RKO (cell line): ENCODE measurements at regions not wholly inside any gene's neighbourhood (a gene's known extent, or its start where the extent isn't known, plus 50 kb on each side); places are given as distances from the start of the nearest gene placed in this dataset.
"Not testable (repeated sequence)": the region's sequence is repeated elsewhere in the genome, so short reads cannot be mapped to it uniquely, and the experiment has no call there.

ENCODE experiments used
- DNase-seq: peaks from one replicate; pipeline ENCODE4 v3.0.0-alpha.2; 2016; ENCODE audit warnings: low spot score

DNA sequence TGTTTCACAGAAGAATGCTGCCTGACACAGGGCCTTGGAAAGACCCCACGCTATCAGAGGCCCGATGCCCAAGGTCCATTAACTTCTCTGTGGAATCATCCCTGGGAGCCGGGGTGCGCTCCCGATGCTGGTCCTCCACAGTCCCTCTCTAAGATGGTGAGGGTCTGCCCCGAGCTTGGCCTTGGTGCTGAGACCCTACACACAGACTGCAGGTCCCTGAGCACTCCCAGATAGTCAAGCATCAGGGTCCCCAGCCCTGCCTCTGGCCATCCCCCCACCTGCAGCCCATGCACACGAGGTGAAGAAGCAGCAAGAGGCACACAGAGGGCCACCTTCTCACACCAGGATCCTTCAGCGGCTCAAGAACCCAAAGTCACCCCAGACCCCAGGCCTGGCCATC, 263.3 kb downstream of the MYCN start:
- DNase-seq = no peak

DNA sequence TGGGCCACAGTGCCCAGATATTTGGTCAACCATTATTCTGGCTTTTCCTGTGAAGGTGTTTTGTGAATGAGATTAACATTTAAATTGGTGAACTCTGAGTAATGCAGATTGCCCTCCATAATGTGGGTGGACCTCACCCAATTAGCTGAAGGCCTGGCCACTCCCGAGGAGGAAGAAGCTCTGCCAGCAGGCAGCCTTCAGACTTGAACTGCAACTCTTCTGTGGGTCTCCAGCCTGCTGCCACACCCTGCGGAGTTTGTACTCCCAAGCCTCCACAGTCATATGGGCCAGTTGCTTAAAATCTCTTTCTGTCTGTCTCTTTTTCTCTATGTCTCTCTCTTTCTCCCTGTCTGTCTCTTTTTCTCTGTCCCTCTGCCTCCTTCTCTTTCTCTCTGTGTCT, 262.7 kb downstream of the MYCN start:
- no peak for DNase-seq

DNA sequence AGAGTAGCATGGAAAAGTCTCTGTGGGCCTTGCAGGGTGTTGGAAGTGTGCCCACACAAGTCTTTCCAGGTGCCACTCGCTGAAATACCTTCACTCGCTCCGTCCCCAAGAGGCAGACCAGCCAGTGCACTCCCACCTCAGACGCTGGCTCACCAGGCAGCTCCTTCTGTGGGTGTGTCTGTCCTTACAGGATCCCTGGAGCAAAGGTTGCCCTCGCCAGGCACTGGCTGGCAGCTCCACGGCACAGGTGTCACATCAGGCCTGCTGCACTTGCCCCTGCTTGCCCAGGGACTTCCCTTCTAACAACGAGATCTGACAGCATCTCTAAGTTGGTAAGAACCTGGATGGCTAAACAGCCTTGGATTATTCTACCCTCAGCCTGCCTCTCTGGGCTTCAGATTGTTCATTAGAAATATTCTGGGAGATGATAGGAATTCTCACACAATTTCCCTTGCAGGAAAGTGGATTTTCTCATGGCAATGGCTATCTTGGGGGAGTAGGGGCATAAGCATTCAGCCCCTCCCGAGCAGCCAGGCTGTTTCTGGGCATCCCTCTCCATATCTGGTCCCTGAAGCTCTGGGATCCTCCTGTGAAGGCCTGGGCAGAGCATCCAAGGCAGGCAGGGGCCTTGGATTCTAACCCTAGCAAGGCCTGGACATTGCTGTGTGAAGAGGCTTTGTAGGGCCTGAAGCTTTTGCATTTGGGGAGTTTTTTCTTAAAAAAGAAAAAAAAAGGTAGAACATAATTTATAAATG, 262.1 kb downstream of the MYCN start:
- no peak for DNase-seq

DNA sequence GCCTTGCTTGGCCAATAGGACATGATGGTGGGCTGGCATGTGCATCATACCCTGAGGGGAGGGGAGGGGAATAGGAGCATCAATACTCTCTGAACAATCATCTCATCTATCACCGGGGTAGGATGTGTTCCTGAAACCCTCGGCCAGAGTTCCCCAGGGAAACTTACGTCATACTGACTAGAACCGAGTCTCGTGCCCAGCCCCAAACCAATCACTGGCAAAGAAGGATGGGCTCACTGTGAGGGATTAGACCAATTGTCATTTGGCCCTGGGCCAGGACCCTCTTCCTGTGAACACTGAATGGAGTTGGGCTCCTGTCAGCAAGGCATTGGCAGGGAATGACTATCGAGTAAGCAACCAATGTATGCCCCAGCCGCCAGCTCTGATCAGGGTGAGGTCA, 261.5 kb downstream of the MYCN start:
- no peak for DNase-seq

DNA sequence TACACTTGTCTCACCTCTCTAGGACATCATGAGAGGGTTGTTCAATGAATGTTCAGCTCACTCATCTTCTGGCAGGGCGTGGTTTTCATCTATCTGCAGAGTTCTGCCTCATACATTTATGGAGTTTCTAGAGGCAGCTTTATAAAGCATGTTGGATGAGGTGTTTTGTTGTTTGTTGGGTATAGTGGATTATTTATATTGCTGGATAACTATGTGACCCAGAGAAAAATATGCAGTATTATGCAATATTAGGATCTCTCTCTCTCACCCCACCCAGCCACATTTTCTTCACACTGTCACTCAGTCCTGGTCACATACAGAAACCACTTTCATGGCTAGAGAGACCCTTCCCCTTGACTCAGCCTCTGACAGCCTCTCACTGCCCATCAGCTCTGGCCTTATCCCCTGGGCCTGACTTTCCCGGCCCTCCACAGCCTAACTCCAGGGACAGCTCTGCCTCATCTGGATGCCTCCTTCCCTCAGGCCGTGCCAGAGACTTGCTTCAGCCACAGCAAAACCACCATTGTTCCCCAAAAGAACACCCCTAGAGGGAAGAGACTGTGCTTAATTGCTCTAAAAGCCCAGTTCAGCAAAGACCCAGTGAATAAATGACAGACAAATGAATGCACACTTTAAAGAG, 260.3 kb downstream of the MYCN start:
- DNase-seq = no peak

DNA sequence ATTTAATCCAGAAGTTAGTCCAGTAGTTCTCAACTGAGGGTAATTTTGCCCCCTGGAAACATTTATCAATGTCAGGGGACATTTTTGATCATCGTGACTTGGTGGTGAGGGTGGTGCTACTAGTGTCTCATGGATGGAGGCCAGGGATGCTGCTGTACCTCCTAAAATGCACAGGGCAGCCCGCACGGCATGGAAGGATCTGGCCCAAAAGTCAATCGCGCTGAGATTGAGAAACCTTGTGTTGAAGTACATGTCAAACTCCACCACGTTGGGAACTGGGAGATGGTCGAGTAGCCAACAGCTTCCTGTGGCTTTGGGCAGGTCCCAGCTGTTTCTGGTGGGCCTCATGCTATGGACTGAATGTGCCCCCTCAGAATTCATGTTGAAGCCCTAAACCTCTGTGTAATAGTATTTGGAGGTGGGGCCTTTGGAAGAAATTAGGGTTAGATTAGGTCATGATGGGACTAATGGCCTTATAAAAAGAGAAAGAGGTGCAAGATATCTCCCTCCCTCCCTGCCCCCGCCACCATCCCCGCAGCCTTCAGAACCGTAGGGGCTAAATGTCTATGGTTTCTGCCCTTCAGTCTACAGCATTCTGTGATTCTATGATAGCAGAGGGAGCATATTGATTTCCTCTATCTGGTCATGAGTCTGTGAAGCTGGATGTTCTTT, 259.7 kb downstream of the MYCN start:
- no peak for DNase-seq

DNA sequence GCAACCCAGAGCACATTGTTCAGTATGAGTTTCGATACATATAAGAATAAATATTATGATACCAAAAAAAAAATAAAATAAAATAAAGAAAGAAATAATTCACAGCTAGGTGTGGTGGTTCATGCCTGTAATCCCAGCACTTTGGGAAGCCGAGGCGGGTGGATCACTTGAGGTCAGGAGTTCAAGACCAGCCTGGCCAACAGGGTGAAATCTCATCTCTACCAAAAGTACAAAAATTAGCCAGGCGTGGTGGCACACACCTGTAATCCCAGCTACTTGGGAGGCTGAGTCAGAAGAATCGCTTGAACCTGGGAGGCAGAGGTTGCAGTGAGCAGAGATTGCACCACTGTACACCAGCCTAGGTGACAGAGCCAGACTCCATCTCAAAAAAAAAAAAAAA, 258.9 kb downstream of the MYCN start:
- not testable (repeated sequence) for DNase-seq

DNA sequence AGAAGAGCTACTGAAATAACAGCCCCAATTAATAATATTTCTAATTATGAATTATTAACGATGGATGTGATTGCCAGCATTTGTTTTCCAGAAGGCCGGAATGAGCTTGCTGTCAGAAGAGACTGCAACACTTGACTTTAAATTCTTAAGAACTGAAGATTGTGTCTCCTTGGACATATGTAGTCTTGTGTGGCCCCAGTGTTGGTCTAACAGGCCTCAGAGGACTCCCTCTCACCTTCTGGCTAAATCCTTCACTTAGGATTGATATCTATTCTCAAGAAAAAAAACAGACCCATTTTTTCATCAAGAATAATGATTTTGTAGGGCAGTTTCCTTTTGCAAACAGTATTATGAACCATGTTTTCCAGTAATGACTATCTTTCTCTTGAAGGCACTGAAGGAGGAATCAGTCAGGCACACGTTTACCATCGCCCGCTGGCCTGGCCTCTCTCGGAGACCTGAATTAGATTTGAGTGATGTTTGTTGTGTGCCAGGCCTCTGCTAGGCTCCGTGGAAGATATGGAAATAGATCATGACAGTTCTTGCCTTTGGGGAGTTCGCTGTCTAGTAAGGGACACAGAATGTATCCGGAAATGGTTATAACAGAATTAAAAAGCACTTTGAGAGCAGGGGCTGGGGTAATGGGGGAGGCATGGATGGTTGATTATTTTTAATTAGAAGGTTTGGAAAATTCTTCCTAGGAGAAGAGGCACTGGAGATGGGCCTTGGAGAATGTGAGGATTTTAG, 258.0 kb downstream of the MYCN start:
- no peak for DNase-seq

DNA sequence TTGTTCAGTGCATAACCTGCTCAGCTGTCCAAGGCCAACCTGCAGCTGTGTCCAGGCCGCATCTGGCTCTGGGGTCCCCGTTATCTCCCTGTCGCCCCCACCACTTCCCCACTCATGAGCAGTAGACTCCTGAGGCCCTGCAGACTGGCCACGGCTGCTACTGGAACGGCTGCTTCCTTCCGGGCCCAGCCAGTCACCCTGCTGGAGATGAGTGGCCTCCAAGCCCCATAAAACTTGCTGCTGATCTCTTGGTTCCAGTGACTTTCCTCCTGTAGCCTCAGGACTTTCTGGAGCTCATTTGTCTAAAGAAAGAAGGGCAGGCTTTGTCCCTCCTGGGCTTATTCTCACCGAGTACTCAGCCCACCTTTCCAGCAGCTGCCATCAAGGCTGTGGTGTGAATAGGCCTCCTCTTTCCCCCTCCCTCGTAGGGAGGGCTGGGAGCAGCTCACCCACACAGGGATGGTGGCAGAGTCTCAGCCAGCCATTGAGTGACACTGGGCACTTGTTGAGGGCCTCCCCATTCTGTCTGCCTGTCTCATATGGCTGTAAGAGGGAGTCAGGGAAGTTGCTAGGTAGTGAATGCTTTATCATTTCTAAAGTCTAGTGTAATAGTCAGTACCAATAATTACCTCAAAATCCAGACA, 257.3 kb downstream of the MYCN start:
- DNase-seq = no peak

DNA sequence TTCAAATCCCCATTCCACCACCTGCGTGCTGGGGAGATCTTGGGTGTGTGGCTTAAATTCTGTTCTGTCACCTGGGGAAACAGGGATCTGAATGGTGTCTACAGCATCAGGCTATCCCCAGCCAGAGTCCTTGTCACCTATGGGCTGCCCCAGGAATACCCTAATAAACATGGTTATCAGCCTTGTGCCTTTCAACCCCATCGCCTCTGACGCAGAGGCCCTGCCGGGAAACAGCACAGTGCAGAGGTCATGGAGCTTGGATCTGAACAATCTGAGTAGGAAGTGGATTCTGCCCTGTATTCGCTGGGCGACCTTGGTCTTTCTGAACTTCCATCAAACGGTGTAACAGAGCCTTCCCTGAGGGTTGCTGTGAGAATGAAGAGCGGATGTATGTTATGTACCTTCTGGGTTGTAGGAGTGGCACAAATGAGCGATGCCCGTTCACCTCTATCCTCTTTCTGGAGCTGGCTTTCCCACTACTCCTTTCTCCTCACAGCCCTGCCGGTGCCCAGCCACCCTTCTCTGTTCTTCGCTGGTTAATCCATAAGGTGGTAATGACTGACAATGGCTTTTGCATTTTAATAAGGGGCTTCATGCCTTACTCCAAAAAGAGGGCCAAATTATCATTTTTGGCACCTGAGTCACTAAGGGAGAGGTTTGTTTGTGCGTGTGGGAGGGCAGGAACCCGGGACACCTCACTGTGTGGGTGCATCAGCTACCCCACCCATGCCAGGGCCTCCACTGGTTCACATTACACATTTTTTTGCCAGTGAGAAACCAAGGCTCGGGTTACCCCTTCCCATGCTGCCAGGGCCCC, 256.5 kb downstream of the MYCN start:
- no peak for DNase-seq

DNA sequence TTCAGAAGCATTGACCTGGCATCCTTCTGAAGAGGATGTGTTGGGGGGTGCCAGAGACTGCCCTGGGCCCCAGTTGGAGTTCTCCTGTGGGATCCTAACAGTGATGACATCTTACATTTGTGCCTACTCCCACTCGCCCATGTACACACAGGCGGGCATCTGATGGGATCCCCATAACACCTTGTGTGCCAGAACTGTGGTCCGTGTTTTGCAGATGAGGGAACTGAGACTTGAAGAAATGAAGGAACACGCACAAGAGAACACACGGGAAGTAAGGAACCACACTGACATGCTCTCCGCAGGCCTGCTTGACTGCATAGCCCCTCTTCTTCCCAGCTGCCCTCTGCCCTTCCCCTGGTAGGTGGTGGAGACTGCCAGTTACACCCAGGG, 255.3 kb downstream of the MYCN start:
- no peak for DNase-seq

DNA sequence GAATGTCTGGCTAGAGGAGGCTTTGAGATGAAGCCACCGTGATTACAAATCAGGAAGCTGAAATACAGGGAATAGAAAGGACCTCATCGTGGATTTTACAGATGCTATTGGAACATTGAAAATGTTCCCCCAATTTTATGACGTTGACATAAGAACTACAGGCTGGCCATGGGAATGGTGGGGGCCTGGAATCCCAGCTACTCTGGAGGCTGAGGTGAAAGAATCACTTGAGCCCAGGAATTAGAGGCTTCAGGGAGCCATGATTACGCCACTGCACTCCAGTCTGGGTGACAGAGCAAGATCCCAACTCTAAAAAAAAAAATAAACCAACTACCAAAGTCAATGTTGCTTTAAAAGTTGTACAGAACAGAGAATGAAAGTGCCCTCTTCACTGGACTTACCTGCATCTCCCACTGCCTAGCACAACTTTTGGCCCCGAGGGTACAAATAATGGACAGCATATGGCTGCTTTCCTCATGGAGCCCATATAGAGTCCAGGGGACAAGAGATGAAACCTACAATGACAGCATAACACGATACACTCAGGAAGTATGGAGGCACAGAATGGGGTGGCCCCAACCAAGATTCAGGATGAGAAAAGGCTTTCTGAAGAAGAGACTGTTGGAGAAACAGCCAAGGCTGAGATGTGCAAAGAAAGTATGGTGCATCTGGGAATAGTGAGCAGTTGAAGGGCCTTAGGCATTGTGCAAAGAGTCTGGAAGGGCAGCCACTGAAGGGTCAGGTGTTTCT, 254.8 kb downstream of the MYCN start:
- no peak for DNase-seq

DNA sequence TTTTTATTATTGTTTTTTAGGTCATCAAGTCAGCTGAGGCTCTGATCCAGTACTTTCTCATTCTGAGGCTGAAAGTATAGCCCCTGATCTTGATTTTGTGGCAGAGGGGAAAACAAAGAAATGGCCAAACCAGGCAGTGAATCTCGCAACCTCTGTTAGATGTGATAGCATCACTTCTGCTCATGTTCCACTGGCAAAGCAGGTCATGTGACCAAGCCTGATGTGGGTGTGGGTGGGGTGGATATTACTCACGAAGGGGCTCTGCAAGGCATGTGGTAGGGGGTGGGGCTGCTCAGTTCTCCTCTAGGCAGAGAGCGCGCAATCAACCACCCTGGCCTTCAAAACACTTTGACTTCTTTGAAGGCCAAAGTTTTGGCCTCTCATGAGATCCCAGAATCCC, 254.2 kb downstream of the MYCN start:
- DNase-seq = no peak

DNA sequence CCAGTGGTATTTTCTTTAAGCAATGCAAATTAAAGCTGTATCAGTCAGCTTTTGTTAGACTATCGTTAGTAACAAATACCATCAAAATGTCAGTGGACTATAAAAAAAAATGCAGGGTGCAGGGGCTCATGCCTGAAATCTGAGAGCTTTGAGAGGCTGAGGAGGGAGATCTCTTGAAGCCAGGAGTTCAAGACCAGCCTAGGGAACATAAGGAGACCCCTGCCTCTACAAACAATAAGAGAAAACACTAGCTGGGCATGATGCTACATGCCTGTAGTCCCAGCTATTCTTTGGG, 253.7 kb downstream of the MYCN start:
- DNase-seq = no peak

DNA sequence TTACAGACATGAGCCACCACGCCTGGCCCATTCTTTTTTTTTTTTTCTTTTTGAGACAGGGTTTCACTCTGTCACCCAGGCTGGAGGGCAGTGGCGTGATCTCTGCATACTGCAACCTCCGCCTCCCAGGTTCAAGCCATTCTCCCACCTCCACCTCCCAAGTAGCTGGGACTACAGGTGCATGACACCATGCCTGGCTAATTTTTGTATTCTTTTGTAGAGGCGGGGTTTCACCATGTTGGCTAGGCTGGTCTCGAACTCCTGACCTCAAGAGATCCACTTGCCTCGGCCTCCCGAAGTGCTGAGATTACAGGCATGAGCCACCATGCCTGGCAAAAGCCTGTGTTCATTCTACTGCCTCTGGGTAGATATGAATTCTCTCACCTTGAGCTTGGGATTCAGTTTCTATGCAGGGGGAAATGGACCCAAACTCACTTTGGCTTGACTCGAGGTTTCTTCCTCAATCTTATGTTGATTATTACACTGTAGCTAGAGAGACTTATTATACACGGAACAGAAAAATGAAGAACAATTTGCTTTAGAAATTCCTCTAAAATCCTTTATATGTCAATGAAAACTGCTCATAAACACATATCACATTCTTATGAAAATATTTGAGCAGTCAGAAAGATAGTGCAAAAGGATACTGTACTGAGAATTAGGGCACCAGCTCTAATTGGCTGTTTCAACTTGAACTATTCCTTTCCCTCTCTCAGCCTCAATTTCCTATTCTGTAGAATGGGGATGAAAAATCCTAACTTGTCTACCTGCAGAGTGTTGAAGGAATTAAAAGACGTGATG, 252.3 kb downstream of the MYCN start:
- DNase-seq = no peak

DNA sequence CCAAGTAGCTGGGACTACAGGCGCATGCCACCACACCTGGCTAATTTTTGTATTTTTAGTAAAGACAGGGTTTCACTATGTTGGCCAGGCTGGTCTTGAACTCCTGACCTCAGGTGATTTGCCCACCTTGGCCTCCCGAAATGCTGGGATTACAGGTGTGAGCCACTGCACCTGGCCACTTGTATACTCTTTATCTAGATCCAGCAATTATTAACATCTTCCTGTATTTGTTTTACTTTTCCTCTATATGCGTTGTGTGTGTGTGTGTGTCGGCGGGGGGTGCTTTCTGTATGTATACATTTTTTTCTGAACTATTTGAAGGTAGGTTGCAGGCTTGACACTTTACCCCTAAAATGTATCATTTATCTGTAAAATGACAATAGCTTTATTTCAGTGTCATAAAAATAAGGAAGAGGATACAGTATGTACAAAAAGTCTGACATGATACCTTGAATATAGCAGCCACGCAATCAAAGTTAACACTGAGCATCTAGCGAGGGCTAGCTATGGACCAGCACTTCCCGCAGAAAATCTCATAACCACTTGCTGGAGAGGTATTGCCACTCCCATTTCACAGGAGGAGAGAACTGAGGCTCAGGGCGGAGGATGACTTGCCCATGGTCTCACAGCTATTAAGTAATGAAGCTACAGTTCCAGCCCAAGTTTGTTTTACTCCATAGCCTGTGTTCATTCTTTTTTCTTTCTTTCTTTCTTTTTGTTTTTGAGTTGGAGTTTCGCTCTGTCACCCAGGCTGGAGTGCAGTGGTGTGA, 251.3 kb downstream of the MYCN start:
- DNase-seq = no peak

DNA sequence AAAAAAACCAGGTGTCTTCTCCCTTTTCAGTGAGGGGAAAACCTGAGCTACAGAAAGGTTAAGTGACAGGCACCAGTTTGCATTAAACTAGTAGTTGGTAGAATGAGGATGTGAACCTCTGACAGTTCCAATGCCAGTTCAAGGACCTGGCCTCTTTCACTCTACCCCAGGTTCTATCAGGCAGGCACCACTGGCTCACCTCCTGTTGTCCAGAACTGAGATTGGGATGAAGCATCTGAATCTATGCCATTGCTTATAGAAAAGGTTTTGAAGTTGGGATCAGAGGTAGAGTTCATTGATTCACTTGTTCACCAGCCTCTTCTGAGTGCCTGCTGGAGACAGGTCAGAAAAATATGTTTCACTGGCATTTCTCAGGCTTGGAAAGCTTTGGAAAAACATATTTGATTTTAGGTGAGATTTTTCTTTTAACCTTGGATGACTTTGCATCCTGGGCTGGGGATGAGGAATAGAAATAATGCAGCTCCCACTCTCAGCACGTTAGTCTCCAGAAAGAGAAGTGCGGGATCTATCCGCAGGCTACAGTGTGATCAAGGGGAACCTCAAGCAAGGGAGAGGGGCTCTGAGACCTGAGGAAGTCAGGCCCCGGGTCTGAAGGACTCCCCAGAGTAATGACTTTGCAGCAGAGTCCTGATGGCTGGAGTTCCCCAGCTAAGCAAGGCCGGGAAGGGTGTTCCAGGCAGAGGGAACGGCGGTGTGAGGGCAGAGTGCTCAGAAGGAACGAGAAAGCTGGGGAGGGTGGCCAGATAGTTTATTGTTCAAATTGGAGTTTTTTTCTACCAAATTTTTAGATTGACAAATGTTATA, 250.3 kb downstream of the MYCN start:
- no peak for DNase-seq

DNA sequence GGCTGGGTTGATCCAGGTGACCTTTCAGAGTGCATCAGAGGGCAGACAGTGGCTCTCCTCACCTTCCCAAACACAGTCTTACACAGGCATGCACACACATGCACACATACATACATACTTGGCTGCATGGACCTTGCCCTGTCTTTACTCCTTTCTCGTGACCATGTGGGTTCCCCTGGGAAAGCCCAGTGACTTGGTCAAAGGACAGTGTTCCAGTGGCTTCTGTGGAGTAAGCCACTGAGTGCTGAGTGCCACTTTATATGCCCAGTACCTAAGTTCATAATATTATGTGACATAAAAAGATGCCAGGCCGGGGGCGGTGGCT, 249.4 kb downstream of the MYCN start:
- DNase-seq = no peak
